ENCODE measurements at regions not wholly inside any gene's neighbourhood (a gene's known extent, or its start where the extent isn't known, plus 50 kb on each side); places are given as distances from the start of the nearest gene placed in this dataset.

DNA sequence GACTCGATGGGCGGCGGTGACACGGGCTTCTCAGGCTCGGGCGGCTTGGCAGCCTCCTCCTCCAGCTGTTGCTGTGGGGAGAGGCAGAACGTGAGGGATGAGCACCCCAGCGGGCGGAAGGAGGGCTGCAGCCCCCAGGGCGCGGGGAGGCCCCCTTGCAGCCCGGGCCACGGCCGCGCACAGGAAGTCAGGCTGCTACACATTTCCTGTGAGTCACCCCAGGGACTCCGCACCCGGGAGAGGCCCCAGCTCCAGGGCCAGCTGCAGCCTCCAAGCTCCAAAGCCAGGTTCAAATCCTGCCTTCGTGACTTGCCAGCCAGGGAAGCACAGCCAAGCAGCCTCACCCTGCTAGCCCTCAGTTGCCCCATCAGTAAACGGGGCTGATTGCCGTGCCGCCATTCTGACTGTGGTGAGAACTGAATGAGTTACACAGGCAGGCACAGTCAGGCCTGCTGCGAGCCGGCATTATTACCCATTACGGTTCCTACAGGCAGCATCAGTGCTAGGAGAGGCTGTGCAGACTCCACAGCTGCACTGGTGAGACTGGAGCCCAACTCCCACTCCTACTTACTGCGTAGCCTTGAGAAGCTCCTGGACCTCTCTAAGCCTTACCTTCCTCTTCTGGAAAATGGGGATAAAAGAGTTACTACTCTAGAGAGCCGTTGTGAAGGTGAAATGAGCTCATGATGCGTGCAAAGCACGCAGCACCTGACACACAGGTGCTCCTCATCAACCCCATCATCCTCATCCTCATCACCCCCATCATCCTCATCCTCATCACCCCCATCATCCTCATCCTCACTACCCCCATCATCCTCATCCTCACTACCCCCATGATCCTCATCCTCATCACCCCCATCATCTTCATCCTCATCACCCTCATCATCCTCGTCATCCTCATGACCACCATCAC is 100.9 kb downstream of the NCOR2 start:
- H3K9me3 ChIP-seq (ENCODE audit: control insufficient read depth, insufficient read depth, low read length), result no peaks in the 10 kb centered on the region
- H3K36me3 ChIP-seq (ENCODE audit: insufficient read depth, low read length), result peaks cover 26% of the 10 kb centered on the region
- H3K4me1 ChIP-seq (ENCODE audit: insufficient read depth, low read length), result no peaks in the 10 kb centered on the region
- no peak overlapping the region for H3K9ac ChIP-seq (ENCODE audit: low read depth, low read length)

DNA sequence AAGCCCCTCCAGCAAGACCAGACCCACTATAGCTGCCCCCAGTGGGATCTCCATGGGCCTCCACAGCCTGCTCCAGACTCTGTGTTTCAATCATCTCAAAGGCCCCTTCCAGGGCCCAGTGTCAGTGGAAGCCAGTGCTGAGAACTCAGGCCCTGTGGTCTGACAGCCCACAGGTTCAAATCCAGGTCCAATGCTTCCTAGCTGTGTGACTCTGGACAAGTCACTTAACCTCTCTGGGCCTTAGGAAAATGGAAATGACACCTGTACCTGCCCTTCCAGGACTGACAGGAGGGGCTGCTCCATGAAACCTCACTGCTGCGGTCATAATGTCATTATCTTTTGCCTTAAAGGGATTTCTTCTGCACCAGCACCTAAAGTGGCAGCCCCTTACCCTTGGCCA is 101.9 kb downstream of the NCOR2 start:
- Histone ChIP-seq H3K9ac (ENCODE audit: low read depth, low read length) (no peak overlapping the region), H3K4me1 (ENCODE audit: insufficient read depth, low read length) (no peaks in the 10 kb centered on the region), H3K36me3 (ENCODE audit: insufficient read depth, low read length) (peaks cover 23% of the 10 kb centered on the region), H3K9me3 (ENCODE audit: control insufficient read depth, insufficient read depth, low read length) (no peaks in the 10 kb centered on the region)

DNA sequence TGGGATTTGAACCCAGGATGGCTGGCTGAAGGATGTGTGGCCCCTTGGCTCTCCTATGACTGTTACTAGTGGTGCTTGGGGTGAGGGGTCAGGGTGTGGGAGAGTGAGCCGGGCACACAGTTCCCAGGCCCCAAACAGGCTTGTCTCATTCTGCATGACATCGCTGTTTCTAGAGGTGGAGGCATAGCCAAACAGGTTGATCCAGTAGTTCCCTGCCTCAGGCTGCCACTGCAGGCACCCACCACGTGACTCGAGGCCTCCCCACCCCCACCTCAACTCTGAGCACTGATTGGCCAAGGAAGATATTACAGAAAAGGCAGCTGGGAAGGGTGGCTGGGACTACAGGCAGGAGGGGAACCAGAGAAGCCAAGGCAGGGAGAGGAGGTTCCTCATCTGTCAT is 102.6 kb downstream of the NCOR2 start:
- Histone ChIP-seq H3K9me3 (ENCODE audit: control insufficient read depth, insufficient read depth, low read length) (no peaks in the 10 kb centered on the region), H3K36me3 (ENCODE audit: insufficient read depth, low read length) (peaks cover 23% of the 10 kb centered on the region), H3K9ac (ENCODE audit: low read depth, low read length) (no peak overlapping the region), H3K4me1 (ENCODE audit: insufficient read depth, low read length) (no peaks in the 10 kb centered on the region)

DNA sequence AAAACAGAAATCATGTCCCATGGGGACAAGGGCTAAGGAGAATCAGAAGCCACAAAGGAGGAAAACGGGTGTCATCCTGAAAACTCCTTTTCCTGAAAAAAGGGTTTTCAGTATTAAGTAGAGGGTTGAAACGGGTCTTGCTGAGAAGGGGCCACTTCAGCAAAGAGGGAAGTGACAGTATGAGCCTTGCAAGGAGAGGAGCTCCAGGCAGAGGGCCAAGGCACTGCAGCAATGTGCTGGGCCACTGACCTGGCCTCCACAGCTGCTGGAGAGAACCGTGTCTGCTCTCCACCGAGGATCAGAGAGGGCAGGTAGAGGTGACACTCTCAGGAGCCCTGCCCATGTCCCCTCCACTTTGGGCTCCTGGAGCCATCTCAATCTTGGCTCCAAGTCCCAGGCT is 103.3 kb downstream of the NCOR2 start:
- no peaks in the 10 kb centered on the region for H3K4me1 ChIP-seq (ENCODE audit: insufficient read depth, low read length)

DNA sequence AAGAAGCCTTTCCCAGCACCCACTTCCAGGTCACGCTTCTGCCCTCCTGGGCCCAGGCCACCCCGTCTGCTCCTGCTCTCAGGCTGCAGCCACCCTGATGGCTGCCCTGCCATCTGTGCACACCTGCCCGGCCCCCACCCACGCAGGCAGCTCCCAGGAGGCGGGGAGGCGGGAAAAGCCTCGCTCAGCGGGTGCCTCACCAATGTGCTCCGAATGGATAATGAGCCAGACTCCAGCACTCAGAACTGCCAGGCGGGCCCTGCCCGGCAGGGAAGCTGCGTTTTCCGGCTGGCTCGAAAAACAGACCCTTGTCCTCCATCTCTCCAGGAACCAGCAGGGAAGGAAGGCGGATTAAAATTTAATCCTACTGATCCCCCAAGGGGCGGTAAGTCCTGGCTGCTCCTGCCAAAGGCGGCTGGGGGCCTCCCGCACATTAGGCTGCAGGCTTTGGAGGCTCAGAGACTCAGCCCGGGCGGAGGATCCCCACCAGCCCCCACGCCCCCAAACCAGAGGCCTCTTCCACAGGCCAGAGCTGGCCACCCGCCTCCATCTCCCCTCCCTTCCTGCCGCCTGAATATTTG is 104.0 kb downstream of the NCOR2 start:
- Histone ChIP-seq H3K36me3 (ENCODE audit: insufficient read depth, low read length) (peaks cover 20% of the 10 kb centered on the region), H3K4me1 (ENCODE audit: insufficient read depth, low read length) (no peaks in the 10 kb centered on the region), H3K9me3 (ENCODE audit: control insufficient read depth, insufficient read depth, low read length) (no peaks in the 10 kb centered on the region), H3K9ac (ENCODE audit: low read depth, low read length) (no peak overlapping the region)

More for the DNA sequence above, 103.3 kb downstream of the NCOR2 start:
- peaks cover 20% of the 10 kb centered on the region for H3K36me3 ChIP-seq (ENCODE audit: insufficient read depth, low read length)
- H3K9me3 ChIP-seq (ENCODE audit: control insufficient read depth, insufficient read depth, low read length), result no peaks in the 10 kb centered on the region
- no peak overlapping the region for H3K9ac ChIP-seq (ENCODE audit: low read depth, low read length)

DNA sequence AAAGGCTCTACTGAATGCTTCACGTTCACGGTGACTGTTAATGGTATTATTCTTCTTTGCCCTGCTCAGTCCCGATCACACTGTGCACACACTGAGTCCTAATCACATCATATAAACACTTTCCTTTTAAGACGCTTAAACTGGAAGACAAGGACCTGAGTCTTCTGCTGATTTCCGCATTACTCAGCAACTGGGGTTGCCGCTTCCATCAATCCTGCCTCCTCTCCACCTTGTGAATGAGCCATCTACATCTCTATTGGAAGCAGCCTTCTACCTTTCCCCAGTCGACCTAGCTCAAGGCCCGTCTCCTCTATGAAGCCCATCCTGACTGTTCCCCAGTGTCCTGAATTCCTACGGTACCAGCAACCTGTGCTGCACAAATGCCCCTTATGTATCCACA is 104.7 kb downstream of the NCOR2 start:
- H3K4me1 ChIP-seq (ENCODE audit: insufficient read depth, low read length), result no peaks in the 10 kb centered on the region
- peaks cover 20% of the 10 kb centered on the region for H3K36me3 ChIP-seq (ENCODE audit: insufficient read depth, low read length)
- H3K9ac ChIP-seq (ENCODE audit: low read depth, low read length), result no peak overlapping the region
- no peaks in the 10 kb centered on the region for H3K9me3 ChIP-seq (ENCODE audit: control insufficient read depth, insufficient read depth, low read length)

DNA sequence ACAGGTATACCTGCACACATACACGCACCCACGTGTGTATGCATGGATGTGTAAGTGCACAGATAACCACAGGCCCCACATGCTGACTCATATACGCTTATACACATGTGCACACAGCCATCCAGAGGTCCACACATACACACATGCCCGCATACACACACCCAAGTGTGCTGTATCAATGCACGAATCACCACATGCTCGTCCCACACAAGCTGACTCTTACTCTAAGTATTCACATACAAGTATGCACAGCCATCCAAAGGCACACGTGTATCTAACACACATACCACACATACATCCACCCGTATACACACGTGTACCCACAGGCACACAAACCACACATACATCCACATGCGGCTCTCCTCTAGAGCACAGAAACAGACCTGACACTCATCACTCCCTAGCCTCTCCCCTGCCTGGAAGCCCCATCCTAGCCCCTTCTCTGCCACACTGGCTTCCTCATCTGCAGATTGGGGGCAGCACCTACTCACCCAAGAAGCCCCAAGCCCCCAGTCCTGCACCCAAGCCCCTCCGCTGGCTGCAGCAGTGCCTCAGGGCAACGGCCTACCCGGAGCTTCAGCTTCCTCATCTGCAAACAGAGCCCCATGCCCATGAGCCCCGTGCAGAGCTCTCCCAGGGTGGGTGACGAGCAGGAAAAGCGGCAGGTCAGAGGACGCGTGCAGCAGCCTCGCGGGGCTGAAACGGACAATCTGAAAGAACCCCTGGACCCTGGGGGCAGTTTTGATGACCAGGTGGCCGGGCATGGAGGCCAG is 105.4 kb downstream of the NCOR2 start:
- no peak overlapping the region for H3K9ac ChIP-seq (ENCODE audit: low read depth, low read length)
- H3K4me1 ChIP-seq (ENCODE audit: insufficient read depth, low read length), result no peaks in the 10 kb centered on the region
- peaks cover 20% of the 10 kb centered on the region for H3K36me3 ChIP-seq (ENCODE audit: insufficient read depth, low read length)
- no peaks in the 10 kb centered on the region for H3K9me3 ChIP-seq (ENCODE audit: control insufficient read depth, insufficient read depth, low read length)

DNA sequence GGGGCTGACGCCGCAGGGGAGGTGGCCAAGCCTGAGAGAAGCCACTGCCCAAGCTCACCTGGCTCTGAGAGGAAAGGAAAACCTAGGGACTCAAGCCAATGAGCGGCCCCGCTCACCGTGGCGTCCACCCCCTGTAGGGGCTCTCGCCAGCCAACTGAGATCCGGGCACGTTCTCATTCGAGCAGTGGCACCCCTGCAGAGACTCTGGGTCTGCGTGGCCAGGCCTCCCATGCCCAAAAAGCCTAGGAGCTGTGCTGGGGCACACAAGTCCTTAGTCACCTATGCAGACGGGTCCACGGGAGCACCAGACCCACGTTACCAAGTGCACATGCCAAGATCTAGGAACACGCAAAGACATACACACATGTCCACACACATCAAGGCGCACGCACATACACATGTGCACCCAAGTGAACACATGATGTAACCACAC is 106.2 kb downstream of the NCOR2 start:
- Histone ChIP-seq H3K9ac (ENCODE audit: low read depth, low read length) (no peak overlapping the region), H3K9me3 (ENCODE audit: control insufficient read depth, insufficient read depth, low read length) (no peaks in the 10 kb centered on the region), H3K36me3 (ENCODE audit: insufficient read depth, low read length) (peaks cover 20% of the 10 kb centered on the region), H3K4me1 (ENCODE audit: insufficient read depth, low read length) (no peaks in the 10 kb centered on the region)

DNA sequence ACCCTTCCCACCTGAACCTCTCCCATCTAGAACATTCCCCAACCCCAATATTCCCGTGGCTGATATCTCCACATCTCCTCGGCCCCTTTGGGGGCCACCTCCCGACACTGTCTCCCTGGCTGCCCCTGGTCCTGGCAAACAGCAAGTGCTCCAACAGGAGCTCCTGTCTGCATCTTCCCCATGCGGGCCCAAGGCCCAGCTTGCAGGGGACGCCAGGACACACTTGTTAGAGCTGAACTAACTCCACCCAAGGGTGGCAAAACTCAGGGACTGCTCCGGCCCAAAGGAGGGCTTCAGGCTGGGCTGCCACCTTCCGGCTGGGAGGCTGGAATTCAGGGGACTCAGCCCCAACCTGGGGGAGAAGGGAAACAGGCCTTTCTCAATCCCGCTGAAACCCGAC is 106.6 kb downstream of the NCOR2 start:
- Histone ChIP-seq H3K4me1 (ENCODE audit: insufficient read depth, low read length) (no peaks in the 10 kb centered on the region), H3K36me3 (ENCODE audit: insufficient read depth, low read length) (peaks cover 19% of the 10 kb centered on the region), H3K9me3 (ENCODE audit: control insufficient read depth, insufficient read depth, low read length) (no peaks in the 10 kb centered on the region), H3K9ac (ENCODE audit: low read depth, low read length) (no peak overlapping the region)

DNA sequence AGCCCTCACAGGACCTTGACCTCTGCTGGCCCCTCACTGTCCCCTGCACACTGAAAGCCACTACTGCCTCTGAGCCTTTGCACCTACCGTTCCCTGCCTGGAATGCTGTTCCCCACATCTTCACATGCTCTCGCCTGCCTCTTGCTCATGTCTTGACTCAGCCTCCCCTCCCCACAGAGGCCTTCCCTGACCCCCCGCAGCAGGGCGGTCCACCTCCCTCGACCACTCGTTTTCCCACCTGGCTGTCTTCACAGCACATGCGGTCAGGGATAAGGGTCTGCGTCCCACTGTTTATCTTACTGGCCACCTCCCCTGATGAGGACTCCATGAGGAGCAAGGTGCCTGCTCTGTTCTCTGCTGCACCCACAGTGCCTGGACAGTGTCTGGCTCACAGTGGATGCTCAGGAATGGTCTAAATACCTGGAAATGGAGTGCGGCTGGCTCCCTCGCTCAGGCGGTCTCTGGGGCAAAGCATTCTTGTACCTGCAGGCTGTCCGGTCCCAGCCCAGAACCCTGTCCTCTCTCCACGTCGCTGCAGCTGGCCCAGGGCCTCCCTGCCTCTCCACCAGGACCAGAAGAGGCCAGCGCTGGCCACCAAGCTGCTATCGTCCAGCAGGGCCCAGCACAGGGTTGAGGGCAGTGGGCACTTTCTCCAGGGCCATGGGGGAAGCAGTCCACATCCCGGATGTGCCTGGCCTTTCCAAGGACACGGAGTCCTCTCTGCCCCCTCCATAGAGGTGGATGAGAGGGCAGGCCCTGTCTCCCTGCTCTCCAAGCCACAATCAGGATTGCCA is 107.4 kb downstream of the NCOR2 start:
- Histone ChIP-seq H3K9ac (ENCODE audit: low read depth, low read length) (no peak overlapping the region), H3K36me3 (ENCODE audit: insufficient read depth, low read length) (peaks cover 12% of the 10 kb centered on the region), H3K4me1 (ENCODE audit: insufficient read depth, low read length) (no peaks in the 10 kb centered on the region), H3K9me3 (ENCODE audit: control insufficient read depth, insufficient read depth, low read length) (no peaks in the 10 kb centered on the region)

DNA sequence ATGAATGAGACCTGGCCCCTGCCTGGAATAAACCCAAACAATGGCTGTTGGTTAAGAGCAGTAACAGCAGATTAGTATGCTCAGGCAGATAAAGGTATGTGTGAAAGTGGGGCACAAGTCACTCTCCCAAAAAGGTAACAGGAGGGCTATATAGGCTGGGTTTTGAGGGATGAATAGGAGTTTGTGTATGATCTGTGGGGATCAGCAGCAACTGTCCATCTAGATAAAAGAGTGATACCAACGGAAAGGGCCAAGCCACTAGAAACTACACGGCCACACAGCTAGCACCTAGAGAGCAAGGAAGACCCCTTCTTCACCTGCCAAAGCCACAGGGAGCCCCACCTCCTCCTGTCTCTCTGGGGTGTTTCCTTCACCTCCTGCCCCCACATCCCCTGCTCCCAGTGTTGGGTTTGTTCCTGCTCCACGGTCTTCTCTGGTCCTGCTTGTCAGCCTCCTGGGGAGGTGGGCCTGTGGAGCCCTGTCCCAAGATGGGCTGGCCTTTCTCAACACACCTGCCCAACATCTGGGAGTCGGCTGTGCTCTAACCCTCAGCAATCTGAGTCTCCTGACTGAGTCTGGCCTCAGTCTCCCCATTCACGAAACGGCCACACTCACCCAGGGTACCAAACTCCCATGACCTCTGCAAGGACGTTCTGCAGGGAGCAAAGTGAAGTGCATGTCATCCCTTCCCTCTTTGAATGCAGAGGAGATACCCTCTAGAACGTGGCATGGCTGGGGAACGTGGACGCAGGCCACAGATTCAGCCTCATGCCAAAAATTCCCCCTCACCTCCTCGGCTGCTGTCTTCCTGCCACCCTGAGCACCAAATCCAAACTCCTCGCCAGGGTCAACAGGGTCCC is 108.2 kb downstream of the NCOR2 start:
- Histone ChIP-seq H3K9ac (ENCODE audit: low read depth, low read length) (no peak overlapping the region), H3K36me3 (ENCODE audit: insufficient read depth, low read length) (peaks cover 9% of the 10 kb centered on the region), H3K4me1 (ENCODE audit: insufficient read depth, low read length) (peaks cover under 1% of the 10 kb centered on the region; the same call in 1 of the 2 replicates), H3K9me3 (ENCODE audit: control insufficient read depth, insufficient read depth, low read length) (no peaks in the 10 kb centered on the region)

DNA sequence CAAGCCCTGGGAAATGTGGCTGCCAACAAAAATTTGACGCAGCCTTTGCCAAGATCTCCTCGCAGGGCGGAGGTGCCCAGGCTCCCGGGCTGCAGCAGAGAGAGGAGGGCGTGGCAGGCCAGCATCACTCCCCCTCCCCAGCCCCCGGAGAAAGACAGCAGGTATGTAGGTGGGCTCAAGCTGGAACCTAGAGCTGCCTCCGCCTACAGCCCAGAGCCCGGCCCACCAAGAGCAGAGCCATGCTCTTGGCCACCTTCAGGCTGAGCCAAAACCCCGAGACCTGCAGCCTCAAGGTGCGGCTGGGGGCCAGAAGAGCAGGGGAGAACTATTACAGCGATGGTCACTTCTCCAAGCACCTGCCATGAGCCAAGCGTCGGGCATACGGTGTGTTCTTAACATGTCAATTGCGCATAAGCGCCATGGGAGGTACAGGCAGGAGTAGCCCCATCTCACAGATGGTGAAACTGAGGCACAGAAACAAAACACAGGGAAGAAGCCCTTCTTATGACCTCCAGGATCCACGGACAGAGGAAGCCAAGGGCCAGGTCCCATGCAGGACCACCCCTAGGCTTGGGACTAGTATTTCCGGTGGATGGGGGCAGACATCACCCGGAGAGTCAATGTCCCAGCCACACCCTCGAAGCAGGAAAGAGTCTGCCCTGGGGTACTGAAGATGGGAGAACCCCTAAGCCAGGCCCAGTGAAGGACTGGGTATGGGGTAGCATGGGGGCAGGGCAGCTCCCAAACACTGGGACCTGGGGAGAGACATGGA is 109.0 kb downstream of the NCOR2 start:
- peaks cover 7% of the 10 kb centered on the region; the same call in 1 of the 2 replicates for H3K4me1 ChIP-seq (ENCODE audit: insufficient read depth, low read length)
- peaks cover 7% of the 10 kb centered on the region for H3K36me3 ChIP-seq (ENCODE audit: insufficient read depth, low read length)
- H3K9me3 ChIP-seq (ENCODE audit: control insufficient read depth, insufficient read depth, low read length), result no peaks in the 10 kb centered on the region
- no peak overlapping the region for H3K9ac ChIP-seq (ENCODE audit: low read depth, low read length)

Data from ES-I3 (cell line).